C1 segment of cervical spinal cord (tissue), 14 donors: ENCODE measurements at regions not wholly inside any gene's neighbourhood (a gene's known extent, or its start where the extent isn't known, plus 50 kb on each side); places are given as distances from the start of the nearest gene placed in this dataset.

Source experiments
- DNase-seq, 14 donors: peaks; one replicate each; lab custom pipeline; 2025; lab: John Stamatoyannopoulos, UW

DNA sequence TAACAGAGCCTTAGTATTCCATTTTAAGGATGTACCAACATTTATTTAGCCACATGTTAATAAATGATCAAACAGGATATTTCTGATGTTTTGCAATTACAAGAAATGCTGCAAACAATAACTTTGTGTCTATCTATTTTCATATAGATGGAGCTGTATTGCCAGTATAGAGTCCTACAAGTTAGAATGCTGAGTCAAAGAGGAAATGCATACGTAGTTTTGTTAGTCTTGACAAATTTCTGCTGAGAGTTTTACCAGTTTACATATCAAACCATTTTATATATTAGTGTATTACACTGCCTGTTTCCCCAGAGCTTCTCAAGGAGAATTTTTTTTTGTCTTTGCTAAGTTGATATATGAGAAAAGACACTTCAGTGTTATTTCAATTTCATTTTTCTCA, 541.7 kb downstream of the SLC16A7 start:
- DNase-seq = no peak

GRCh38 chr12:60138526-60138925, 542.7 kb downstream of the SLC16A7 start:
- no peak for DNase-seq

- no peak for DNase-seq
These were observed 548.6 kb downstream of the SLC16A7 start for GRCh38 chr12:60144395-60144794.

DNA sequence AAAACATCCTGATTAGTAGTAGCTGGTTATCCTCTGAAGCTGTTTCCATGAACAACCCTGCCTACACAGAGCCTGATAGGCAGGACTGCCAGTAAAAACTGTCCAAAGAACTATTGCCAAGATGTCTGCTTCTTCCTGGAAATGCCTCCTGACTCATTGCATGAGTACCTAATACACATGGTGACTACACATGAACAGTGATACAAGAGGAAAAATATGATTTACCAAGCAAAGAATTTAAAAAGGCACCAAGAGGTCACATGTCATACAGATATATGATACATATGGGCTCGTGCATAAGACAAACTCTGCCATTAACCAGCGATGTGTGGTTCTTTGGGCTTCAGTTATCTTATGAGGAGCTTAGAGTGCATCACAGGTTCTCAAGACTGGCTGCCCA, 552.3 kb downstream of the SLC16A7 start:
- no peak for DNase-seq

DNA sequence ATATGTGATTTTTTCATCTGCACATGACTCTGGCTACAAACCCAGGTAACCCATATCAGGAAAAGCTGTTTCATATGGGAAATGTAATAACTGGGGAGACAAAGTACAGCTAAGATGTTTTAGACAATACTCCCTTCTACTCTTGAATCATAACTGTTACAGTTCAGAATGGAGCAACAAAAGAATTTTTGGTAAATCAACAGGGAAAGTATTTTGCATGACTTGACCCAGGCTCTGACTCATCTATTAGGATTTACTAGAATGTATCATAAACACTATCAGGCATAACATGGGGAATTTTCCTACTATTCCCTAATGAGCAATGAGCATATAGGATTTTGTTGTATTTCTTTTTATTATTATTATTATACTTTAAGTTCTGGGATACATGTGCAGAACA, 553.0 kb downstream of the SLC16A7 start:
- DNase-seq = no peak

DNA sequence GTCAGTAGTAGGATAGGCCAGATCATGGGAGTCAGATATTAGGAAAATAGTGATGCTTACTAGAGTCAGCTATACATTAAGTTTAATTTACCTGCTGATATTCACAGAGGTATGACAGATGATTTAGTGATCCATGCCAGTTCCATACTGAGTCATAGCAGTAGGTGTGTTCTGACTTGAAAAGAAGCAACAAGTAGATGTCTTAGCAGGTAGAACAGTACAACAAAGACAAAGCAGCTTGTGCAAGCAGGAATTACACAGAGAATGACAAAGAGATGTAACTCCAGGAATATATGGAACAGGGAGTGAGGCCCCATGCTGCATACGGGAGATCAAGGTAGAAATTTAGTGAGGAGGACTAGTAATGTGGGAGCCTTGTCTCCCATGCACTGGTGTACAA, 556.9 kb downstream of the SLC16A7 start:
- DNase-seq = no peak

DNA sequence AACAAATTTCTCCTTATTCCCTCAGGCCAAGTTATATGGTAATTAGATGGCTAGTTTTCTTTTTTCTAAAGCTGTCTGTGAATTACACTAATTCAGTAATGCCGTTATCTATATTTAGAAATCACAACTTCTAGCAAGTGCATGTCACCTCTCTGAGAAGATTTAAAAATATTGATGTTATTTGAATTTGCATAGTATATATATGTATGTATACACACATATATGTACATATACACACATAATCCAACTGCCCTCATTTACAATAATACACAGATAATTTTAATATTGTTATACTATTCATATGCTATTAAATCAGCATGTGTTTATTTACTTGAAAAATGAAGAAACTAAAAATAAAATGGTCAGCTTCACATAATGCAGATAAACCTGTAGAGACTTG, 563.9 kb downstream of the SLC16A7 start:
- DNase-seq = no peak

- peak in 1 of 14 donors; percentile 0 for DNase-seq
These were observed 567.3 kb downstream of the SLC16A7 start for GRCh38 chr12:60162988-60163720.

- DNase-seq = no peak
These were observed 570.0 kb downstream of the SLC16A7 start for GRCh38 chr12:60165781-60166180.

- no peak for DNase-seq
These were observed 572.6 kb downstream of the SLC16A7 start for GRCh38 chr12:60168441-60168840.

GRCh38 chr12:60169904-60170303, 574.1 kb downstream of the SLC16A7 start:
- no peak for DNase-seq

DNA sequence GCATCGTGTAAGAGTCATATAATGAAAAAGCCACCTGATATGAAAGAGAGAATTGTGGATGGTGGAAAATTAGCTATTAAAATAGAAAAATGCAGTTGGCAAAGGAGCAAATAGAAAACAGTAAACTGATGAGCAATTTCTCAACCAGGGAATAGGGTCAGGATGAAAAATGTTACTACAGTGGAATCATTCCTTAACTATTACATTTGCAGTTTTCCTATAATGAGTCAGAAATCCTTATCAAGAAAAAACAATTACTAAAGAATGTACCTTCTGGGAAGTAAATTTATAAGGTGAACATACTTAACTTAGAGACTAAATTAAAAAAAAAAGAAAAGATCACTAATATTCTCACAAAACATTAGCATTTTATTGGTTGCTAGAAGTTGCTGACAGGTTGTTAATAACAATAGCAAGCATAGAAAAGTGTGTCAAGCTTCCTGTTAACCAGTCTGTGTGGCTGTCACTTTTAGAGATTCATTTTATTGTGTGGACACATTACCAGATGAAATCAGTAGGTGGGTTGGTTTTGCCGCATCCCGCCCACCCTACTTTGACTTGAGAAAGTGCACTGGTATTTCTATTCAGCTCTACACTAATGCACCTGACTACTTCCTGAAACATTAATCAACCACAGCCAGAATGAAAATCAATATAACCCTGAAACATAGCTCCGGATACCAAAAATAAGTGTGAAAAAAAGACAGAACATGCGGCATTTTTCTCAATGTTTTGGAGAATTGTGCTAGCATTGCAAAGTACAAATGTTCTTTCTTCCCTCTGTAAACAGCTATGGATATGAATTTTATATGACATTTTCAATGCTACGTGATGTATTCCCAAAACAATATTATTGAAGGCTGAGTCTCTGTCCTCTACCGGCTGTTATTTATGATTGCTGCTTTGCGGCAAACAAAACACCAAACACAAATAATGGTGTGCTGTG, 576.7 kb downstream of the SLC16A7 start:
- DNase-seq = no peak

DNA sequence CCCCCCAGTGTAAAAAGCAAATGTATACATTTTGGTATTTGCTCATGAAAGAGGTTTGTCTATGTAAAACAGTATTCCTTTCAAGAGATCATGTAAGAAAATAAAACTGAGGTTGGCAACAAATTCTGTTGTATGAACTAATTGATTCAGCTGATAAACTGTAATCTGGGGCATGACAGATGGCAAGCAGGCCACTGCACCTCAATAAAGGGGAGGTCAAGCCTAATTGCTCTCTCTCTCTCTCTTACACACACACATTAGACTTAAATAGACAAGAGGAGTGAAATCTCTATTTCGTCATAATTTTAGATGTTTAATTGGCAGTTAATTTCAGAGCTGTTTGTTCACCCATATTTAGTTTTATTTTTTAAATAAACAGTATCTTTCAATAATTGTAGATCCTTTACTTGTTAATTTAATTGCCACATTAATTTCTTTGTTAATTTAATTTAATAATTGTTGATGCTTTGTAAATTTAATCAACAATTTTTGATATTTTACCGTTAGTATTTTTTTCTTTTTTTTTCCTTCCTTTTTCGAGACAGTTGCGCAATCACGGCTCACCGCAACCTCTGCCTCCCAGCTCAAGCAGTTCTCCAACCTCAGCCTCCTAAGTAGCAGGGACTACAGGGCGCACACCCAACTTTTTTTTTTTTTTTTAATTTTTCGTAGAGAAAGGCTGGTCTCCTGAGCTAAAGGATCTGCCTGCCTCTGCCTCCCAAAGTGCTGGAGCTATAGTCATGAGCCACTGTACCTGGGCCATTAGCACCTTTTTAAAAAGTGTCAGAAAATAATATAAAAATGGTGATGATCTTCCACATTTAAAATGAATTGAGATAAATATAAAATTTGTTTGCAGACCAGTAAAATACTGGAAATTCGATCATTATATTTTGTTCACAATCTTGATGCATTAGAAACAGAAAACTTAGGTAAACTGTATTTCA, 577.7 kb downstream of the SLC16A7 start:
- DNase-seq = no peak

DNA sequence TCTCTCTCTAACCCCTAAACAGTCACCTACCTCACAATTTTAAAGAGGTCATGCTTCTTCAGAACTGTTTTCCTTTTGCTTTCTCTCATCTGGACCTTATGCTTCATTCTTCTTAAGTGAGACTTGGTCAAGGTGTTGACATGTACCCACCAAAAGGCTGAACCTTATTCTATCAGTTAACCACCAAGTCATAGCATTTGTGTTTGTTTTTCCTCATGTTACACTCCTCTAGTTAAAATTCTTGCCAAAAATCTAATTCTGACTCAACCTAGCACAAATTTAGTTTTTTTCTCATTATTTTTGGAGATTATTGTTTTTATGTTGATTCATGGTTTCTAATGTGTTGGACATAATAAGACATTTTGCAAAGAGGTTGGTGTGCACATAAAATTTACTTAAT, 578.6 kb downstream of the SLC16A7 start:
- no peak for DNase-seq

GRCh38 chr12:60174941-60175340, 579.1 kb downstream of the SLC16A7 start:
- no peak for DNase-seq

- DNase-seq = no peak
These were observed 581.1 kb downstream of the SLC16A7 start for GRCh38 chr12:60176891-60177290.

- DNase-seq = no peak
These were observed 584.5 kb downstream of the SLC16A7 start for GRCh38 chr12:60180298-60180697.

DNA sequence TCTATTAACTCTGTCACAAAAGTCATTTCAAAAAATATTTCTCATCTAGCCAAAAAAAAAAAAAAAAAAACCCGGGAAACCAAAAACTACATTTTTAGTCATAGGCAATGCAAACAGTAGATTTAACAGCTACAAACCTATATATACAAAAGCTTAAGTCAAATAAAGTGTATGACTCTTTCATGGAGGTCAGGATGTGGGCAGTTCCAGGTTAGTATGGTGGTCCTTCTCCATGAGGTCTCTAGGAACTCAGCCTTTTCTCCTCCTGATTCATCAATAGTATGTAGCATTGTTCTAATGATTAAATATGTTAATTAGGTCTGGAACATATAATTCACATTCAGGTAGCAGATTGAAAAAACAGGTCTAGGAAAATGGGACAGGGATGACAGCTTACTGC, 586.5 kb downstream of the SLC16A7 start:
- DNase-seq = no peak

DNA sequence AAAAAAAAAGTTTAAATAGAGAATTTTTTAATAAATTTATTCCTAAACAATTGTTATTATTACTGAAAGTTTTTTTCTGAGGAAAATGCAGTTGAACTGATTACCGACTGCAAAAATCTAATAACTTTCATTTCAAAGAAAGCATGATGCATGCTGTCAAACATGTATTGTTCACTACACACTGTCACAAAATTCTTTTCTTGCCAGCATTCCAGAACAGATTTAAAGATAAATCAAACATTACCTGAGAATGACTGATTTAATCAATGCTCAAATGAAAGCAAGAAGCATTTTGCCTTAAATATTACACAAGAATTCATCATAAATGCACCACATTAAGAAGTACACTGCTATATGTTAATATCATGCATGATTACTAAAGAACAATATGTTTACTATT, 588.3 kb downstream of the SLC16A7 start:
- DNase-seq = no peak

GRCh38 chr12:60185060-60185459, 589.2 kb downstream of the SLC16A7 start:
- DNase-seq = no peak

- DNase-seq = no peak
These were observed 595.4 kb downstream of the SLC16A7 start for GRCh38 chr12:60191271-60191670.
